ENCODE measurements at regions not wholly inside any gene's neighbourhood (a gene's known extent, or its start where the extent isn't known, plus 50 kb on each side); places are given as distances from the start of the nearest gene placed in this dataset.
A peak's percentile ranks its signal among the peaks of the same experiment; 100 is the strongest.

- no peak for DNase-seq (ENCODE audit: low spot score)
These were observed 293.7 kb downstream of the BTG1 start for GRCh38 chr12:91851741-91852477.

GRCh38 chr12:91846466-91847055 lies 299.1 kb downstream of the BTG1 start:
- DNase-seq (ENCODE audit: low spot score), result no peak

GRCh38 chr12:91845365-91845764 lies 300.3 kb downstream of the BTG1 start:
- no peak for DNase-seq (ENCODE audit: low spot score)

GRCh38 chr12:91841822-91842221 lies 303.8 kb downstream of the BTG1 start:
- DNase-seq (ENCODE audit: low spot score), result no peak

- DNase-seq (ENCODE audit: low spot score), result no peak
These were observed 308.9 kb downstream of the BTG1 start for GRCh38 chr12:91836696-91837095.

- no peak for DNase-seq (ENCODE audit: low spot score)
These were observed 309.4 kb downstream of the BTG1 start for GRCh38 chr12:91836264-91836663.

- no peak for DNase-seq (ENCODE audit: low spot score)
These were observed 310.0 kb downstream of the BTG1 start for GRCh38 chr12:91835693-91836092.

- DNase-seq (ENCODE audit: low spot score), result no peak
These were observed 311.8 kb downstream of the BTG1 start for GRCh38 chr12:91833780-91834359.

- DNase-seq (ENCODE audit: low spot score), result no peak
These were observed 319.6 kb downstream of the BTG1 start for GRCh38 chr12:91825999-91826398.

- no peak for DNase-seq (ENCODE audit: low spot score)
These were observed 320.7 kb downstream of the BTG1 start for GRCh38 chr12:91824991-91825390.

GRCh38 chr12:91819132-91819447 lies 326.6 kb downstream of the BTG1 start:
- no peak for DNase-seq (ENCODE audit: low spot score)

- no peak for DNase-seq (ENCODE audit: low spot score)
These were observed 327.2 kb downstream of the BTG1 start for GRCh38 chr12:91818227-91819131.

GRCh38 chr12:91817517-91817916 lies 328.1 kb downstream of the BTG1 start:
- no peak for DNase-seq (ENCODE audit: low spot score)

GRCh38 chr12:91813701-91814100 lies 331.9 kb downstream of the BTG1 start:
- no peak for DNase-seq (ENCODE audit: low spot score)

GRCh38 chr12:91811481-91812287 lies 334.0 kb downstream of the BTG1 start:
- DNase-seq (ENCODE audit: low spot score), result peak; percentile 38

GRCh38 chr12:91810531-91811451 lies 334.9 kb downstream of the BTG1 start:
- no peak for DNase-seq (ENCODE audit: low spot score)

- no peak for DNase-seq (ENCODE audit: low spot score)
These were observed 335.6 kb downstream of the BTG1 start for GRCh38 chr12:91810077-91810476.

- no peak for DNase-seq (ENCODE audit: low spot score)
These were observed 340.6 kb downstream of the BTG1 start for GRCh38 chr12:91805031-91805430.

- DNase-seq (ENCODE audit: low spot score), result no peak
These were observed 341.1 kb downstream of the BTG1 start for GRCh38 chr12:91804533-91804932.

- DNase-seq (ENCODE audit: low spot score), result no peak
These were observed 344.6 kb downstream of the BTG1 start for GRCh38 chr12:91801048-91801447.

GRCh38 chr12:91793676-91794075 lies 352.0 kb downstream of the BTG1 start:
- no peak for DNase-seq (ENCODE audit: low spot score)

Measured in RKO (cell line).